ENCODE measurements at regions not wholly inside any gene's neighbourhood (a gene's known extent, or its start where the extent isn't known, plus 50 kb on each side); places are given as distances from the start of the nearest gene placed in this dataset.
"Not testable (repeated sequence)": the region's sequence is repeated elsewhere in the genome, so short reads cannot be mapped to it uniquely, and the experiment has no call there.

DNA sequence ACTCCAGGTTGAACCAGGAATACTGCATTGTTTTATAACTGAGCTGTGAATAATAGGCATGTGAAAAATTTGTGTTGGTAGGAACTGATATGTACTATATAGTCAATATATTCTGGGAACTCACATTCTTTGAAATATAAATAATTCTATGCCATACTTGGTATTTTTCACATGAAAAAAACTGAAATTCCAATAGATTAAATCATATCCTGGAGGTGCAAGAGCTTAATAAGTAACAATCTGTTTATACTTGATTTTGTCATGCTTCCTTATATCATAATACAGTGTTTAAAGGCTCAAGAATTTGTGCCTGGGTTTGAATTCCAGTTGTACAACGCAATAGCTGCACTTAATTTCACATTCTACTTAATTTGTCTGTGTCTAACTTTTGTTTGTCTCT is 387.0 kb downstream of the USP25 start:
- DNase-seq (ENCODE audit: low read depth), result no peak

- DNase-seq (ENCODE audit: low read depth), result no peak
These were observed 387.5 kb downstream of the USP25 start for GRCh38 chr21:16117331-16117730.

DNA sequence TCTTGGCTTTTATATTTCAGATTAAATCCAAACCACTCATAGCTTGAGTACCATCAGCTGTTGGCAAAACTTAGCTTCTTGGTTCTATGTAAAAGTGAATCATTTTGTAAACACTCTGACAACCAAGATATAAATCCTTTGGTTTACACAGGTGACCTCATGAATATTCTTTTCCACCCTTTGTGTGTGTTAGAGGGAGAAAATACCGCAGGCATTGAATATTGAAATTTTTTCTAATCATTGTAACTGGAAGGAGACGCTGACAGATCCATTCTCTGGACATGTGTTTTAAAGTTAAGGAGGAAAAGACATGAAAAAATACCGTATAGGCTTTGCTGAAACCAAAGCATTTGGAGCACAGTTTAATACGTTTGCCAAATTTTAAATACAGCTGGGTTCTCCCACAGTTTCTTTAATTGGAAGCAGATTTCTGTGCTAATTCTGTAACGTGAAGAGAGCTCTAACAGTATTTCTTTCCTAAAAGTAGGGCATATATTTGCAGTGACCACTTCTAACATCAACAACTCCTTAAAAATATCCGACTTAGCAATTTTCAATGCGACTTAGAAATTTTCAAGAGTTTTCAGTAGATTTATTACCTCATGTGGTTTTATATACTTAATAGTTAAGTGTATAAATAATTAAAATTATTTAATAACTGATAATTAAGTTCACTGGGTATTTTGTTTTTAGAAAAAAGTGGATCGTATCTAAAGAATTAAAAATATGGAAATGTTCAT is 388.2 kb downstream of the USP25 start:
- no peak for DNase-seq (ENCODE audit: low read depth)

- DNase-seq (ENCODE audit: low read depth), result no peak
These were observed 394.8 kb downstream of the USP25 start for GRCh38 chr21:16124378-16125138.

DNA sequence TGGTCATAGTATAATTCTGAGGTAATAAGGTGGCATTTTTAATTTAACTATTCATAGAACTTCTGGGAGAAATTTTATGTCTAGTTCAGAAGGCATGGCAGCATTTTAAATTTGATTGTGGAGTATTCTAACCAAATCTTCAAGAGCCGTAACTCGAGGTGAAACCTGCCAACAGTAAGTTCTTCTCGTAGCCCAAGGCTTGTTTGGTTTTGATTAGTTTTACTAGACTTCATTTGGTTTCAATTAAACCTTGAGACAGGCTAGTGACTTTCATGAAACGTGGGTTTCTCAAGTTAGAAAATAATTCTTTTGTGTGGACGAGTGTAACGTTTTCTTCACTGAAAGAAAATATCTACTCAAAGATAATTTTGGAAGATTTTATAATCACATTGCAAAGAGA is 395.5 kb downstream of the USP25 start:
- no peak for DNase-seq (ENCODE audit: low read depth)

GRCh38 chr21:16132453-16132852 is 402.7 kb downstream of the USP25 start:
- DNase-seq (ENCODE audit: low read depth), result not testable (repeated sequence)

DNA sequence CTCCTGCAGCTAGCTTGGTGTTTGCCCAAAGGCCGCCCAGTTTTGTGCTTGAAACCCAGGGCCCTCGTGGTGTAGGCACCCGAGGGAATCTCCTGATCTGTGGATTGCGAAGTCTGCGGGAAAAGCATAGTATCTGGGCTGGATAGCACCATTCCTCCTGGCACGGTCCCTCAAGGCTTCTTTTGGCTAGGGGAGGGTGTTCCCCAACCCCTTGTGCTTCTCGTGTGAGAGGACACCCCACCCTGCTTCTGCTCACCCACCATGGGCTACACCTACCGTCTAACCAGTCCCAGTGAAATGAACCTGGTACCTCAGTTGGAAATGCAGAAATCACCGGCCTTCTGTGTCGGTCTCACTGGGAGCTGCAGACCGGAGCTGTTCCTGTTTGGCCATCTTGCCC is 403.5 kb downstream of the USP25 start:
- DNase-seq (ENCODE audit: low read depth), result no peak

DNA sequence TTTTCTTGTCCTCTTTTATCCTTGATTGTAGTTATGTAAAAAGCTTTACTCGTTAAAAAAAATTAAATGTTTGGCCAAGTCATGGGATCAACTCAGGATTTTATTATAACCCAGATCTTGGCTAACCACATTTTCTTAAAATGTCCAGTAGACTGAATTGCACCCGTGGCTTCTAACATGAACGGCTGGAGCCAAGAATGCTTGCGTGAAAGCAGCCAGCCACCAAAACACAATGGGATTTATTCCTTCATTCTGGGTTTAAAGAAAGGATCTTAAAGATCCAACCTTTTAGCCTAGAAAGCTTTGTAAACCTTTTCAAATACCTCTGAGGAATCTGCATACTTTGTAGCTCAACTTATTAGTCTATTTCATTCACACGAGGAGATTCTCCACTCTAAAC is 404.4 kb downstream of the USP25 start:
- no peak for DNase-seq (ENCODE audit: low read depth)

GRCh38 chr21:16137106-16137505 is 407.3 kb downstream of the USP25 start:
- DNase-seq (ENCODE audit: low read depth), result no peak

- no peak for DNase-seq (ENCODE audit: low read depth)
These were observed 415.3 kb downstream of the USP25 start for GRCh38 chr21:16145052-16145451.

DNA sequence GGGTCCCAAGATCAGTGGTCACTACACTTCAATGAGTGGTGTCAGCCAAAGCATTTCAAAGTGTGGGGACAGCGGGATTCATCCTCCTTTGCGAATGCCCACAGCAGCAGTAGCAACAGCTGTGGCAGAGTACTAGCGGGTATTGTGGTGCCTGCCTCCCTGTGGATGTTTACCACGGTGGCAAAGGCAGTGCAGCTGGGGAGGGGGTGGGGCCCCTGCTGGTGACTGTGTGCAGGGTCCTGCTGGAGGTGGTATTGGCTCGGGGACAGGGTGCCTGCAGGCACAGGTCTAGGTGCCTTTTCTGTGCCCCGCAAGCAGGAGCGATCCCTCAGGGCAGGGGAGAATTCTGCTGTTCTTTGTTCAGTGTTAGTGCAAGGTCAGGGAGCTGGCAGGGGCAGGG is 415.7 kb downstream of the USP25 start:
- DNase-seq (ENCODE audit: low read depth), result no peak

- DNase-seq (ENCODE audit: low read depth), result no peak
These were observed 424.5 kb downstream of the USP25 start for GRCh38 chr21:16154321-16154720.

GRCh38 chr21:16154951-16155635 is 425.3 kb downstream of the USP25 start:
- no peak for DNase-seq (ENCODE audit: low read depth)

DNA sequence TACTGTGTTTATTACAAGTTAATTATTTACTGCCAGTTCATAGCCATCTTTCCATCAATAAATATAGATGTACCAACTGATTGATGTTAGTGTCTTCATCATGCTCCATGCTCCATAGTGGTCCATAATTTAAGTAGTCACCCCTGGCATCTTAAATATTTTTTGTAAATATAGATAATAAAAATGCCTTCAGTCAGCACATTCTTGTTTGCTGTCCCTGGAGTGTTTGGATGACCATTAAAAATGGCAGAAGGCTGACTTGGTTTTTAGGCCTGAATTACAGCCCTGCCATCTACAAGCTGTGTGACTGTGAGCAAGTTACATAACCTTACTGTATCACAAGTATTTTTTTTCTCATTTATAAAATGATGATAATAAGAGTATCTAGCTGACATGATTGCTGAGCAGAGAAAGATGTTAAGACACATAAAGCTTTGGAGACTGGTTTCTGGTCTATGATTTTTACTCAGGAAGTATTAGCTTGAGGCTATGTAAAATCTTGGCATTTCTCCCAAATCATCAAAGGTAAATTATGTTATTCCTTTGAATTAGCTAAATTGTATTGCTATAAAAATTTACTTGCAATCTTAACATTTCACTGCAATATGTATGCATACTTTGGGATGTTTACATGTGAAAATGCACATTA is 427.2 kb downstream of the USP25 start:
- DNase-seq (ENCODE audit: low read depth), result no peak

DNA sequence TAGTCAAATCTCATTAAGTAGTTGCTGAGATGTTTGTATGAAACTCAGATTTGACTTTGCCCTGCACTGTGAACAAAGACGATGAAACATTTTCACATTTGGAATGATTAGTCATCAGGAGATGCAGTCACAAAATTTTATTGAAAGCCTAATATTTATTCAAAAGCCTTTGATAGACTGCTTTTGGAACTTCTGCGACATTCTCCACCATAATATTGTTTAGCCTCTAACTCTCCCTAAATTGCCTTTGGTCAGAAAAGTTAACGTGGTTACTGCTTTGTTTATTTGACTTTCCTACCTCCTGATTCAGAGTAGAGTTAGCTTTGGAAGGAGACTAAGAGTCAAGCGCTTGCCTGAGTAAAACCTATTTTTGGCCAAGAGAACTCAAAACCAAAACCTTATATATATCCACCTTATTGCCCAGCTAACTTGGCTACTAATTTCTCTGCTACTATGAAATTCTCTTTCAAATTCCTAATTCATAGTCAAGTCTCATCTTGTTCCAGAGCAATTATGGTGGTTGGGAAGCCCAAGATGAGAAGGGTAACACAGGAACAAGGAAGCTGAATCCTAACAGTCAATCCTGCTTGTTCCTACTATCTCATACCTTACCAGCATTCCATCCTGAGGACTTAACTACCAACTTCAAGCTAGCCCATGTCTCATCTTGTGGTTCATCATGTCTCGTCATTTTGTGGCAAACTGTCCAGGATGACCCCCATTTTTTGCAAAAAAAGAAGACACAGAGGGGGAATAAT is 429.6 kb downstream of the USP25 start:
- DNase-seq (ENCODE audit: low read depth), result no peak

- no peak for DNase-seq (ENCODE audit: low read depth)
These were observed 430.2 kb downstream of the USP25 start for GRCh38 chr21:16159971-16160350.

DNA sequence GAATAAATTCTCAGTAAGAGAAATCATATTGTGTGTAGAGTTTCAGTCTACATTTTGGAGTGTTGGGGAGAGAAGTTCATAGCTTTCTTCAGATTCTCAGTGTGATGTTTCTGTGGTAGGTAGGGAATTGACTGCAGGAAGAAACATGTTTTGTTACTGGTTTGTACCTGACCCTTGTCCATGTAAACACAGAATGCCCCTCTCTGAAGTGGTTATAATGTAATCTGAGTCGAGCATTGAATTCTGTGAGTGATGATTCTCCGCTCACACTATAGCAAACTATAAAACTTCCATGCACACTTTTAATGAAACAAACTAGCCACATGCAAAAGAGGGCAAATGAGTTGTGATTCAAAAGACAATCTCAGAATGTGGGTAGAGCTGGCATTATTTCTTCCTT is 433.2 kb downstream of the USP25 start:
- DNase-seq (ENCODE audit: low read depth), result no peak

DNA sequence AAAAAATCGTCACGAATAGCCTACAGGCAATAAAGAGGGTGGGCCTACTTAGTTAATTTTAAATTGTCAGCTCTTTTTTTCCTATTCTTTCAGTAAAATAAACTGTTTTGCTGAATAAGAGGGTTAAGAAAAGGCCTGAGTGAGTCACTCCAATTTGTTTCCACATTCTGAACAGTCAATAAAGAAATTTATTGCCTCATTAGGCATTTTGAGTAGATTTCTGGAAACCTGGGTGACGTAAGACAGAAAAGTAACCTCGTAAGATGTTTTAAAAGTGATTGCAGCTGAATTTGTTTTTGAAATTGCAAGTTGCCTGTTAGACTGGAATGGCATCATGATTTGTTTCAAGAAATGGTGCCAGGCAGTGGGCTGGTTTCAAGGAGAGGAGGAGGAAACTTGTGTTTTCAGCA is 439.3 kb downstream of the USP25 start:
- DNase-seq (ENCODE audit: low read depth), result no peak

GRCh38 chr21:16169779-16170178 is 440.0 kb downstream of the USP25 start:
- no peak for DNase-seq (ENCODE audit: low read depth)

- DNase-seq (ENCODE audit: low read depth), result no peak
These were observed 446.8 kb downstream of the USP25 start for GRCh38 chr21:16176570-16176969.

DNA sequence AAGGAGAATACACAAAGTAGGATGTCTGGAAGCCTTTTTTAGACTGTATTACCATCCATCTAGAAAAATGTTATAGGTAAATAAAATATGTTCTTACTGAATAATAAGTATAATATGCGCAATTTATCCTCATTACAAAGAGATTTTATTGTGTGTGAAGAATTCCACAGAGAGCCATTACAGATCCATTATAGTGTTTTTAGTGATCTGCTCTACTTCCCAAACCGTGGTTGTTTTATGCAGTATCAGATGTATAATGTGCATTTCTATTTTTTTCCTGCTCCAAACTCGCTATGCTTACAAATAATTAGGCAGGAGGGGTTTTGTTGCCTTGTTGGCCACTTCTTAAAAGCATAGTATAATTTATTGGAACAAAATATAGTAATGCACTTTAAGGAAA is 447.8 kb downstream of the USP25 start:
- no peak for DNase-seq (ENCODE audit: low read depth)

- DNase-seq (ENCODE audit: low read depth), result no peak
These were observed 450.0 kb downstream of the USP25 start for GRCh38 chr21:16179773-16180172.

Measured in CMK (cell line).